HEK293 (cell line): ENCODE measurements at regions not wholly inside any gene's neighbourhood (a gene's known extent, or its start where the extent isn't known, plus 50 kb on each side); places are given as distances from the start of the nearest gene placed in this dataset.

Source experiments
- CTCF ChIA-PET: fragments of 350-600 bp; formaldehyde crosslinking; extraction: SDS; loops from one replicate; lab custom pipeline; 2021; ENCODE audit warnings: antibody characterized with exemption; lab: Yijun Ruan, JAX
- POLR2A ChIA-PET: fragments of 300-600 bp; formaldehyde crosslinking; extraction: SDS; loops from one replicate; lab custom pipeline; 2020; ENCODE audit warnings: antibody characterized with exemption, inconsistent platforms; lab: Yijun Ruan, JAX
- H3K27ac ChIP-seq: fragments of 200-500 bp; sonication (Bioruptor generic); 2 replicates; pipeline ENCODE4 v1.5.1; 2014; ENCODE audit warnings: low read depth, low read length, control low read depth, inconsistent platforms; ENCODE audit errors: extremely low read depth
- H3K36me3 ChIP-seq, 2 experiments: fragments of 200-500 bp in 1 of 2; sonication (Bioruptor generic) in 1 of 2; 1 replicate in 1 of 2; 2 replicates in 1 of 2; pipeline ENCODE4 v1.5.1; 2014 to 2017; ENCODE audit warnings: inconsistent platforms in 2 of 2, low read length in 2 of 2; ENCODE audit not compliant: control insufficient read depth in 2 of 2, insufficient read depth in 1 of 2
- H3K4me1 ChIP-seq: fragments of 200-500 bp; sonication (Bioruptor generic); 2 replicates; pipeline ENCODE4 v1.5.1; 2014; ENCODE audit warnings: mild to moderate bottlenecking, low read length, inconsistent platforms; ENCODE audit not compliant: control insufficient read depth, insufficient read depth
- H3K4me3 ChIP-seq: 2 replicates; pipeline ENCODE4 v1.5.1; 2011; ENCODE audit warnings: low read depth, mild to moderate bottlenecking, control low read depth, low read length, moderate library complexity
- H3K9me3 ChIP-seq: fragments of 200-500 bp; sonication (Bioruptor generic); 2 replicates; pipeline ENCODE4 v1.5.1; 2014; ENCODE audit warnings: low read depth, low read length, inconsistent platforms; ENCODE audit not compliant: control insufficient read depth, insufficient read depth
- ATF2 ChIP-seq: fragments of 450-650 bp; formaldehyde crosslinking; IDR thresholded peaks from 2 replicates; pipeline ENCODE4 v1.5.1; 2016; ENCODE audit warnings: missing biosample characterization, missing genetic modification characterization, low read depth
- BCL11A ChIP-seq: fragments of 450-650 bp; formaldehyde crosslinking; IDR thresholded peaks from 2 replicates; pipeline ENCODE4 v1.5.1; 2016; ENCODE audit warnings: low read depth, missing biosample characterization, missing genetic modification characterization
- ELK4 ChIP-seq: IDR thresholded peaks from 2 replicates; pipeline ENCODE4 v1.6.1; 2011; ENCODE audit warnings: mild to moderate bottlenecking, low read depth, low read length, borderline replicate concordance
- GLI4 ChIP-seq: fragments of 450-650 bp; formaldehyde crosslinking; IDR thresholded peaks from 2 replicates; pipeline ENCODE4 v1.5.1; 2016; ENCODE audit warnings: missing biosample characterization, missing genetic modification characterization
- KLF8 ChIP-seq: fragments of 450-650 bp; formaldehyde crosslinking; IDR thresholded peaks from 2 replicates; pipeline ENCODE4 v1.5.1; 2016; ENCODE audit warnings: missing biosample characterization, missing genetic modification characterization
- PRDM6 ChIP-seq: fragments of 450-650 bp; formaldehyde crosslinking; IDR thresholded peaks from 2 replicates; pipeline ENCODE4 v1.5.1; 2017; ENCODE audit warnings: missing biosample characterization, missing genetic modification characterization
- RBAK ChIP-seq: fragments of 450-650 bp; formaldehyde crosslinking; IDR thresholded peaks from 2 replicates; pipeline ENCODE4 v1.5.1; 2016; ENCODE audit warnings: missing biosample characterization, missing genetic modification characterization
- SP7 ChIP-seq: fragments of 450-650 bp; formaldehyde crosslinking; IDR thresholded peaks from 2 replicates; pipeline ENCODE4 v1.5.1; 2016; ENCODE audit warnings: missing biosample characterization, missing genetic modification characterization
- ZBTB21 ChIP-seq: fragments of 450-650 bp; formaldehyde crosslinking; IDR thresholded peaks from 2 replicates; pipeline ENCODE4 v1.5.1; 2017; ENCODE audit warnings: missing biosample characterization, missing genetic modification characterization
- ZFP37 ChIP-seq: fragments of 450-650 bp; formaldehyde crosslinking; IDR thresholded peaks from 2 replicates; pipeline ENCODE4 v1.5.1; 2016; ENCODE audit warnings: missing biosample characterization, missing genetic modification characterization
- ZNF169 ChIP-seq: fragments of 450-650 bp; formaldehyde crosslinking; IDR thresholded peaks from 2 replicates; pipeline ENCODE4 v1.5.1; 2016; ENCODE audit warnings: missing biosample characterization, missing genetic modification characterization
- ZNF202 ChIP-seq: fragments of 450-650 bp; formaldehyde crosslinking; IDR thresholded peaks from 2 replicates; pipeline ENCODE4 v1.5.1; 2016; ENCODE audit warnings: missing biosample characterization, missing genetic modification characterization, borderline replicate concordance
- ZNF214 ChIP-seq: fragments of 450-650 bp; formaldehyde crosslinking; IDR thresholded peaks from 2 replicates; pipeline ENCODE4 v1.5.1; 2017; ENCODE audit warnings: missing biosample characterization, mild to moderate bottlenecking, missing genetic modification characterization, borderline replicate concordance
- ZNF274 ChIP-seq, 2 experiments: fragments of 200-500 bp in 1 of 2; fragments of 450-650 bp in 1 of 2; sonication (Bioruptor generic) in 1 of 2; formaldehyde crosslinking in 1 of 2; IDR thresholded peaks; 2 replicates each; pipeline versions ENCODE4 v1.5.1 to v1.6.1; 2014 to 2016; ENCODE audit warnings: borderline replicate concordance in 1 of 2, inconsistent platforms in 1 of 2, low read length in 1 of 2, missing biosample characterization in 1 of 2, missing genetic modification characterization in 1 of 2
- ZNF324 ChIP-seq: fragments of 450-650 bp; formaldehyde crosslinking; IDR thresholded peaks from 2 replicates; pipeline ENCODE4 v1.5.1; 2016; ENCODE audit warnings: missing biosample characterization, missing genetic modification characterization
- ZNF416 ChIP-seq: fragments of 450-650 bp; formaldehyde crosslinking; IDR thresholded peaks from 2 replicates; pipeline ENCODE4 v1.5.1; 2016; ENCODE audit warnings: missing biosample characterization, missing genetic modification characterization
- ZNF501 ChIP-seq: fragments of 450-650 bp; formaldehyde crosslinking; IDR thresholded peaks from 2 replicates; pipeline ENCODE4 v1.5.1; 2016; ENCODE audit warnings: missing biosample characterization, missing genetic modification characterization
- ZNF549 ChIP-seq: fragments of 450-650 bp; IDR thresholded peaks from 2 replicates; pipeline ENCODE4 v1.5.1; 2018; ENCODE audit warnings: missing biosample characterization, missing genetic modification characterization, mild to moderate bottlenecking, inconsistent platforms, moderate library complexity
- ZNF596 ChIP-seq: fragments of 450-650 bp; IDR thresholded peaks from 2 replicates; pipeline ENCODE4 v1.5.0; 2018; ENCODE audit warnings: missing biosample characterization, mild to moderate bottlenecking, missing genetic modification characterization, moderate library complexity
- ZNF624 ChIP-seq: fragments of 450-650 bp; formaldehyde crosslinking; IDR thresholded peaks from 2 replicates; pipeline ENCODE4 v1.5.1; 2017; ENCODE audit warnings: missing biosample characterization, missing genetic modification characterization
- ZNF629 ChIP-seq: fragments of 450-650 bp; formaldehyde crosslinking; IDR thresholded peaks from 2 replicates; pipeline ENCODE4 v1.5.1; 2017; ENCODE audit warnings: missing biosample characterization, missing genetic modification characterization
- ZNF639 ChIP-seq: fragments of 450-650 bp; formaldehyde crosslinking; IDR thresholded peaks from 2 replicates; pipeline ENCODE4 v1.5.1; 2016; ENCODE audit warnings: missing biosample characterization, missing genetic modification characterization
- ZNF747 ChIP-seq: fragments of 450-650 bp; formaldehyde crosslinking; IDR thresholded peaks from 2 replicates; pipeline ENCODE4 v1.5.1; 2016; ENCODE audit warnings: missing biosample characterization, missing genetic modification characterization
- ZNF837 ChIP-seq: fragments of 450-650 bp; formaldehyde crosslinking; IDR thresholded peaks from 2 replicates; pipeline ENCODE4 v1.5.1; 2016; ENCODE audit warnings: missing biosample characterization, missing genetic modification characterization
- ZXDB ChIP-seq: fragments of 450-650 bp; formaldehyde crosslinking; IDR thresholded peaks from 2 replicates; pipeline ENCODE4 v1.5.1; 2016; ENCODE audit warnings: missing biosample characterization, missing genetic modification characterization

GRCh38 chr5:165328846-165329245 lies 1823.4 kb downstream of the MAT2B start:
- Histone ChIP-seq H3K4me3 (no peak overlapping the region), H3K27ac (no peak overlapping the region), H3K36me3 (no peaks in the 10 kb centered on the region), H3K9me3 (no peaks in the 10 kb centered on the region), H3K4me1 (no peaks in the 10 kb centered on the region)
- CTCF ChIA-PET = no interaction called here
- POLR2A ChIA-PET = no interaction called here
- TF ChIP-seq ZNF639 = no peak
- no peak for TF ChIP-seq ATF2 (tag by site-specific recombination)
- no peak for TF ChIP-seq RBAK (tag by site-specific recombination)
- TF ChIP-seq ZFP37 (tag by site-specific recombination) = no peak
- TF ChIP-seq ZNF747 (tag by site-specific recombination) = no peak
- no peak for TF ChIP-seq ZNF501
- no peak for TF ChIP-seq PRDM6 (tag by site-specific recombination)

GRCh38 chr5:165333623-165334022 lies 1828.2 kb downstream of the MAT2B start:
- Histone ChIP-seq H3K27ac (no peak overlapping the region), H3K4me1 (no peaks in the 10 kb centered on the region), H3K36me3 (no peaks in the 10 kb centered on the region), H3K4me3 (no peak overlapping the region), H3K9me3 (no peaks in the 10 kb centered on the region)
- ChIA-PET CTCF (no interaction called here), POLR2A (no interaction called here)
- TF ChIP-seq ZNF596 (tag by site-specific recombination) (no peak), SP7 (no peak), ZNF274 (IDR thresholded peaks at IDR 0.05; ENCODE audit: low read length) (no peak), ZNF274 (tag by site-specific recombination; IDR thresholded peaks at IDR 0.05; ENCODE audit: borderline replicate concordance) (no peak), ZNF629 (tag by site-specific recombination) (no peak), BCL11A (tag by site-specific recombination) (no peak), GLI4 (tag by site-specific recombination) (no peak), ZNF214 (no peak), ZNF324 (tag by site-specific recombination) (no peak), ELK4 (no peak), ZNF549 (tag by site-specific recombination) (no peak), KLF8 (tag by site-specific recombination) (no peak), ZNF416 (tag by site-specific recombination) (no peak), ZNF837 (tag by site-specific recombination) (no peak), ZNF169 (tag by site-specific recombination) (no peak), ZNF624 (no peak), ZXDB (tag by site-specific recombination) (no peak), ZNF501 (no peak), ZNF202 (no peak), ZBTB21 (tag by site-specific recombination) (no peak)
